MV-4-11 (cell line): ENCODE measurements at regions not wholly inside any gene's neighbourhood (a gene's known extent, or its start where the extent isn't known, plus 50 kb on each side); places are given as distances from the start of the nearest gene placed in this dataset.

Experiments
- DNase-seq: peaks from one replicate; lab custom pipeline; 2025; lab: John Stamatoyannopoulos, UW

DNA sequence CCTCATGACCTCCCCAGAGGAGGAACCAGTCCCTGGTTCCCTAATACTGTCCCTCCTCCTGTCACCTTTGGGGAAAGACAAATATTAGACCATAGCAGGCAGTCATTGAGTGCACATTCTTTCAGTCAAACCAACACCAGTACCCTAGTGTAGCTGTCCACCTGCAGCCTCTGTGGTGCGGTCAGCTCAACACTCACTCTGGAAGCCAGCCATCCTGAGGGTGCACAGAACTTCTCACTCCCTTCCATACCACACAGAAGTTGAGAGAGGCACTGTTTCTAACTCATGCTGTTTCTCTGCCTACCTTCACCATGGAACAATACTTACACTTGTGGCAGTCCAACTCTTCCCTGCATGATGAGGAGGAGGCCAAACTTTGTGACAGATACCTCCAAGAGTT is 175.6 kb upstream of the FOXN2 start:
- DNase-seq, result no peak

DNA sequence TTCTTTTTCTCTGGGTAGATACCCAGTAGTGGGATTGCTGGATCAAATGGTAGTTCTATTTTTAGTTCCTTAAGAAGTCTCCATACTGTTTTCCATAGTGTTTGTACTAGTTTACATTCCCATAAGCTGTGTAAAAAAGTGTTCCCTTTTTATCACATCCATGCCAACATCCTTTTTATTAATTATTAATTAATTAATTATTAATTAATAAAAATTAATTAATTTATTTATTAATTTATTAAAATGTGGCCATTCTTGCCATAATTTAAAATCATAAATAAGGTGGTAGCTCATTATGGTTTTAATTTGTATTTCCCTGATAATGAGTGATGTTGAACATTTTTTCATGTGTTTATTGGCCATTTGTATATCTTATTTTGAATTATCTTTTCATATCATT is 173.9 kb upstream of the FOXN2 start:
- DNase-seq, result no peak

DNA sequence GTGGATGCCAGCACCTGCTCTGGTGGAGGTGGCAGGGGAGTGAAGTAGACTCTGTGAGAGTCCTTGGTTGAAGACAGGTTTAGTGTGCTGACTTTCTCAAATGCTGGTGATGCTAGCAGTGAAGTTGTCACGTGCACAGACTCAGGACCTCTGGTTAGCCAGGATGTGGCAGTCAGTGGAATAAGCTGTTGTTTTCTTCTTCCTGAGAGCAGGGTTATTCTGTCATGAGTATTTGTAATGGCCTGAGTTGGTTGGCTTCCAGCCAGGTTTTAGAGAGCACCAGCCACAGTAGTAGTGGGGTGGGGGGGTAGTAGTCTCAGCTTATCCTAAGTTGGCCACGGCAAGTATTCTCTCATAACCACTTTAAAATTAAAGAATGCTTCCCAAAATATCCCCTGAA is 169.7 kb upstream of the FOXN2 start:
- DNase-seq, result no peak

DNA sequence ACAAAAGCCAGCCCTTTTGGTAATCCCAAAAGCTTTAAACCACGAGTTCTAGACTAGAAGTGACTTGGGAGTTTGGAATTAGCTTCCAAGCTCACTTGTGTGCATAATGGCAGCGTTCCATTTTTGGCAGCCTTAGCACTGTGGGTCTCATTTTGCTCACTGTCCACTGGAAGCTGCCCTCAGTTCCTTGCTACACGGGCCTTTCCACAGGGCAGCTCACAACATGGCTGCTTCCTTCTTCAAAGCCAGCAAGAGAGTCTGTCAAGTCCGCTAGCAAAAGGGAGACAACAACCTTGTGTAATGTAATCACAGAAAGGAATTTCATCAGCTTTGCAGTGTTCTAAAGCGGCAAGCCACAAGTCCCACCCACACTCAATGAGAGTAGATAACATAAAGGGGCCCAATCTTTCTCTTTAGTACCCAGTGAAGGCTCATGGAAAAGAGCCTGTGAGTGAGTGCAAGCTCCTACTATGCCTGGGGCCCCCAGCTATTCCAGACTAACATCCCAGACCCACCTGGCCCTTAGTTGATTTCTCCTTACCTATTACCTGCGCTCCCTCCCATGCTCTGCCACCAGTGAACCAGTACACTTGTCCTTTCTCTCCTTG is 168.5 kb upstream of the FOXN2 start:
- peak; percentile 86 for DNase-seq

DNA sequence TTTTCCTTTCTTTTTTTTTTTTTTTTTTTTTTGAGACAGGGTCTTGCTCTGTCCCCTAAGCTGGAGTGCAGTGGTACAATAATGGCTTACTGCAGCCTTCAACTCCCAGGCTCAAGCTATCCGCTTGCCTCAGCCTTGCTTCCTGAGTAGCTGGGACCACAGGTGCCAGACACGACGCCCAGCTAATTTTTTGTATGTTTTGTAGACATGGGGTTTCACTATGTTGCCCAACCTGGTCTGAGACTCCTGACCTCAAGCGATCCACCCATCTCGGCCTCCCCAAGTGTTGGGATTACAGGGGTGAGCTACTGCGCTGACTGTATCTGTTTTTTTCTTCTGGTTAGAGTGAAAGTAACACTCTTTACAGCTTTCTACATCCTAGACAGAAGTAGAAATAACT is 167.9 kb upstream of the FOXN2 start:
- DNase-seq, result peak; percentile 55

DNA sequence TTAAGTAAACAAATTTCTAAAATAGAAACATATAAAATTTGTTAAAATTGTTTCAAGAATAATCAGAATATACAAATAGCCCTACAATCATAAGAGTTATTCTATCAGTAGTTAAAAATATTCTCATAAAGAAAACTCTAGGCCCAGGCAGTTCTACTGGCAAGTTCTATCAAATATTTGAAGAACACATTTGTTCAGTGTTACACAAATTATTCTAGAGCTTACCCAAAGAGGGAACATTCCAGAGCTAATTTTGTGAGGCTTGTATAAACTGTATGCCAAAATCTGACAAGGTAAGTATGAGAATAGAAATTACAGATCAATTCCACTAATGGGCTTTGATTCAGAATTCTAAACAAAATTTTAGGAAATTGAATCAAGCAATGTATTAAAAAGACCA is 166.8 kb upstream of the FOXN2 start:
- no peak for DNase-seq

DNA sequence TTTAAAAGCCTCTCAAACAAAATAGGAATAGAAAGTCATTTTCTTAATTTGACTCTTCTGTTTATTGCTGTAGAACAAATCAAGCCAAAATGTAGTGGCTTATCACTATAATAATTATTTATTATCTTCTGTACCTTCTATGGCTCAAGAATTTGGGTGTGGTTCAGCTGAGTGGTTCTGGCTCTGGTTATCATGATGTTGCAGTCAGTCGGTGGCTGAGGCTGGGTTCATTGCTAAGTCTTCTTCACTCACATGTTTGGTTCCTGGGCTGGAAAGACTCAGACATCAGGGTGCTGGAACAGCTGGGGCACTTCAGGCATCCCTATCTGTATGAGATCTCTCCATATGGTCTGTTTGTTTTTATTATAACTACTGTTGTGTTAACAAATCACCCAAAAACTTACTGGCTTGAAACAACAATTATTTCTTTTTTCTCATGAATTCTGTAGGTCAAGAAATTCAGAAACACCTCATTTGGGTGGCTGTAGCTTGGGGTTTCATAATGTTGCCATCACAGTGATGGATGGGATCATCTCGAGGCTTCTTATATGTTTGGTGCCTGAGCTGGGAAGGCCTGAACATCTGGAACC is 165.5 kb upstream of the FOXN2 start:
- DNase-seq, result no peak

DNA sequence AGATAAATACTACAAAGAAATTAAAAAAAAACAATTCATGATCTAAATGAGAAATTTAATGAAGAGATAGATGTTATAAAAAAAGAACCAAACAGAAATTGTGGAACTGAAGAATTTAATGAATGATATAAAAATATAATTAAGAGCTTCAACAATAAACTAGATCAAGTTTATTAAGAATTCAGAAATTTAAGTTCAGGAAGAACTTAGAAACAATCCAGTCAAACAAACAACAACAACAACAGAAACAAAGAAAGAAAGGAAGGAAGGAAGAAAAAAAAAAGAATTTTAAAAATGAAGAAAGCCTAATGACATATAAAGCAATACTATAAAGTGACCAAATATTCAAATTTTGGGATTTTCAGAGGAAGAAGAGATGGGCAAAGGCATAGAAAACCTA is 157.3 kb upstream of the FOXN2 start:
- DNase-seq, result no peak

DNA sequence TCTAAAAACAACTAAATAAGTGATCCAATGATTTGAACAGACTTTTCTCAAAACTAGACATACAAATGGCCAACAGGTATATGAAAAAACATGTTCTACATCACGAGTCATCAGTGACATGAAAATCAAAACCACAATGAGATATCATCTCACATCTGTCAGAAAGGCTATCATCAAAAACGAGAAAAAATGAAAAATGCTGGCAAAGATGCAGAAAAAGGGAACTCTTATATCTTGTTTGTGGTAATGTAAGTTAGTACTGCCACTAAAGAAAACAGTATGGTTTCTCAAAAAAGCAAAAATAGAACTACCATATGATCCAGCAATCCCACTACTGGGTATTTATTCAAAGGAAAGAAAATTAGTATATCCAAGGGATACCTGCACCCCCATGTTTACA is 152.9 kb upstream of the FOXN2 start:
- peak; percentile 11 for DNase-seq

DNA sequence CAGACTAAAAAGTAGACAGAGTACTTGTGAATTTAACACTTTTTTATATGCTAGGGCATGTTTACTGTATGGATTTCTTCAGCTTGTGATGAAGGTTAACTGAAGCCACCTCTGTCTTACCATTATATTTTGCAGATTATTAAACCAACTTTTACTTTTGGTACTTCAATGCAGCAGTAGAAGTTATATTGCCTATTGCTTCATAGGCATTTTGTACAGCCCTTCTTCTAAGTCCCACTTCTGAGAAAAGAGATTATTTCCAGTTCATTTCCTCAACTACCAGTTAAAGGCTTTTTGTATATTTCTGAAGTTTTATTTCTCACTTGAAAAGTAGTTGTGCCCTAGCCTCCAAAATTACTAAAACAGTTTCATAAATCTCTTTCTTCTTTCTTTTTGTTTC is 151.7 kb upstream of the FOXN2 start:
- DNase-seq, result peak; percentile 46

DNA sequence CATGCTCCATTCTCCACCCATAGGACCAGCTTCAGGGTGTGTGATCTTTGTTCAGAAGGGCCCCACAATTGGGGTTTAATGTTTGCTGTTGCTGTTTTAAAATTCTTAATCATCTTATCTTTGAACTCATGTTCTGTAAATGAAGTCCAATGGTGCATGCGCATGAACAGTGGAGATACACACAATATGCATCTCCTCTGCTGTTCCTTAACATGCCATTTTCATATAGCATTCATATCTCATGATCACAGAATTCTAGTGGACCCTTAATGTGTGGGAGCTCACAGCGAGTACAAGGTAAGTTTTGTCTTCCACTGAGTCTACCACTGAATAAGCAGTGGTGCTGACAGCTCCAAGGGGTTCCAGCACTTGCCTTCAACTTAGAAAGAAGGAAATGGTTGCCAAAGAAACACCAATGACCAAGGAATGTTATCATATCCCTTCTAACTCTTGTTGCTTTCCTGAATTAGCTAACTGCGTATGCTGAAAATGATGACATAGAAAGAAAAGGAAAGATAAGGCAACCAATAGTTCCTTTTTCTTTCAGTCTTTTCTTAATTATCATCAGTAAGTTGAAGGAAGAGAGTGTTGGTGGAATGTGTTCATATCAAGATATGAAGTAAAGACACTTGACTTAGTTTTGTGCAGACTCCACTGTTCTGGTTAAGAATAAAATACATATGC is 149.3 kb upstream of the FOXN2 start:
- DNase-seq, result peak; percentile 8

DNA sequence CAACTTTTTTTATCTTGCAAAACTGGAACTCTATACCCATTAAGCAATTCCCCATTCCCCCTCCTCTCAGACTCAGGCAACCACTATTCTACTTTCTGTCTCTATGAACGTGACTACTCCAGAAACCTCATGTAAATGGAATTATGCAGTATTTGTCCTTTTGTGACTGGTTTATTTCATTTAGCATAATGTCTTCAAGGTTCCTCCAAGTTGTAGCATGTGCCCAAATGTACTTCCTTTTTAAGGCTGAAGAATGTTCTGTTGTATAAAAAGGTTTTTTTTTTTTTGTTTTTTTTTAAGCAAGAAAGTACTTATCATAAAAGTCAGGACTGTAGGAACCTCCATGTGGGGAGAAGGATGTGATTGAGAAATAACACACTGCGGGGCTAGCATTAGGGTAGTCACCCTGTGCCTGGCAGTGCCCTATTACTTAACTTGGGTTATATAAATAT is 145.3 kb upstream of the FOXN2 start:
- peak; percentile 85 for DNase-seq

DNA sequence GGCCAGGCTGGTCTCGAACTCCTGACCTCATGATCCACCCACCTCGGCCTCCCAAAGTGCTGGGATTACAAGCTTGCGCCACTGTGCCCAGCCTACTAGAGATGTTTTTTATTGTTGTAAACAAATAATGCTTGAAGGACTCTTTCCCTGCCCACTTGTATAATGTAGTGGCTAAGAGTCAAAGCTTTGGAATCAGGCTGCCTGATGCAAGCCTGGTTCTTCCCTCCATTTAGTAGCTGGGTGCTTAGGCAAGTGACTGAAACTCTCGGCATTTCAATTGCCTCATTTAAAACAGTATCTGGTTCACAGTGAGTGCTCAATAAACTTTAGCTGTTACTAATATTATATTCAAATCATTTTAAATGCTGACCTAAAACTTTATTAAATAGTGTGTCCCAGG is 144.2 kb upstream of the FOXN2 start:
- no peak for DNase-seq

DNA sequence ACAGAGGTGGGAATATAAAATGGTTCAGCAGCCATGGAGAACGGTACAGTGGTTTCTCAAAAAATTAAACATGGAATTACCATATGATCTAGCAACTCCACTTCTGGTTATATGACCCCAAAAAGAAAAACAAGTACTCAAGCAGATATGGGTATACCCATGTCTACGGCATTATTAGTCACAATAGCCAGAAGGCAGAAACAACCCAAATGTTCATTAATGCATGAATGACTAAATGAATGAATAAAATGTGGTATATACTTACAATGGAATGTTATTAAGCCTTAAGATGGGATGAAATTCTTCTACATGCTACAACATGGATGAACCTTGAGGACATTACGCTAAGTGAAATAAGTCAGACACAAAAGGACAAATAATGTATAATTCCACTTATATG is 141.3 kb upstream of the FOXN2 start:
- no peak for DNase-seq

DNA sequence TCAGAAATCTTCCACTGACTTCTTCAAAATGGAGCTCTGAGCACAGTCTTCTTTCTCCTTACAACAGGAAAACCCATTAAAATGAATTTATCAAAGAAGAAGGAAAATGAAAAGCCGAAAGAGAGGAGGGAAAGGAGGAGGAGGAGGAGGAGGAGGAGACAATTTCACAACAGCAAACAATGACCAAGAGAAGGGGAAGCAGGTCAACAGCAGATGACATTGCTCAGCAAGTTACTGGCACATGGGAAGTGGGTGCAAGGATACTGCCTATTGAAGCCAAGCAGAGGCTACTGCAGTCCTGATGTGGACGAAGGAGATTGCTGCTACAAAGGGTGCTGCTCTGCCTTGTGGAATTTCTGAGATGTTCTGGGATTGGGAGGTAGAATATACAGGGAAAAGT is 140.0 kb upstream of the FOXN2 start:
- peak; percentile 73 for DNase-seq

DNA sequence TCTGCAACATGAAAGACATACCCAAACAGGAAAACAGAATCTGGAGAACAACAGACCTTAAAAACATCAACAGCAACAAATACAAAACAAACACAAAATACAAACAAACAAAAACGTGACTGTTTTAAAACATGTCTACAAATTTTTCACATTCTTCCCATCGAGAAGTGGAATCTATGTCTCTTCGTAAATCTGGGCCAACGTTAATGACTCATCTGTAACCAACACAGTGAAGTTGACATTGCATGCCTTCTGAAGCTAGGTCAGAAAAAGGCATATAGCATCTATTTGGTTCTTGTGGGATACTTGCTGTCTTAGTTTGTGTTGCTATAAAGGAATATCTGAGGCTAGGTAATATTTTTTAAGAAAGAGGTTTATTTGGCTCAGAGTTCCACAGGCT is 139.2 kb upstream of the FOXN2 start:
- no peak for DNase-seq

DNA sequence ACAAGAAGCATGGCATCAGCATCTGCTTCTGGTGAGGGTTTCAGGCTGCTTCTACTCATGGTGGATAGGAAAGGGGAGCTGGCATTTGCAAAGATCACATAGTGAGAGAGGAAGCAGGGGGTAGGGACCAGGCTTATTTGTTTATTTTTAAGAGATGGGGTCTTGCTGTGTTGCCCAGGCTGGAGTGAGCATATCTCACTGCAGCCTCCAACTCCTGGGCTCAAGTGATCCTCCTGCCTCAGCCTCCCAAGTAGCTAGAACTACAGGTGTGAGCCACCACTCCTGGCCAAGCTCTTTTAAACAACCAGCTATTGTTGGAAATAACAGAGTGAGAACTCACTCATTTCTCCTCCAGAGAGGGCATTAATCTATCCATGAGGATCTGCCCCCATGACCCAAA is 138.8 kb upstream of the FOXN2 start:
- DNase-seq, result no peak

DNA sequence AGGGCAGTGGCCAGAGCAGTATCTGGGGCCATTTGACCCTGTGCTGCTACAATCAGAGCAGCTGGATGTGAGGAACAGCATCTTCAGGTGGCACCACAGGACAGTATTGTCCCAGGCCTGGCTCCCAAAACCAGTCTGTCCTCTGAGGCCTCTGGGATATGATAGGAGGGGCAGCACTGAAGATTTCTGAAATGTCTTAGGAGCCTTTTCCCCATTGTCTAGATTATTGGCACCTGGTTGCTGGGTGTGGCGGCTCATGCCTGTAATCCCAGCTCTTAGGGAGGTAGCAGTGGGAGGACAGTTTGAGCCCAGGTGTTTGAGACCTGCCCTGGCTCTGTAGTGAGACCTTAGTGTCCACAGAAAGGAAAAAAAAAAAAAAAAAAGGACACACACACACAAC is 137.6 kb upstream of the FOXN2 start:
- DNase-seq, result no peak

DNA sequence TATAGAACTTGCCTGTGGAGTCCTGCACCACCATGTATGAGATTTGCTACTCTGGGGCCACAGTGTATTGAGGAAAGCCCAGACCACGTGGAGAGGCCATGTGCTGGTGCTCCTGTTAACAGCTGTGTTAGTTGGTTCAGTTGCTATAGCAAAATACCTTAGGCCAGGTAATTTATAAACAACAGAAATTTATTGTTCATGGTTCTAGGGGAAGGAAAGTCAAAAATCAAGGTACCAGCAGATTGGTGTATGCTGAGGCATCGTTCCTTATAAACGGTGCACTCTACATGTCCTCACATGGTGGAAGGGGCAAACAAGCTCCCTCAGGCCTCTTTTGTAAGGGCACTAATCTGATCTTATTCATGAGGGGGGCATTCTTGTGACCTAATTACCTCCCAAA is 135.9 kb upstream of the FOXN2 start:
- DNase-seq, result no peak

DNA sequence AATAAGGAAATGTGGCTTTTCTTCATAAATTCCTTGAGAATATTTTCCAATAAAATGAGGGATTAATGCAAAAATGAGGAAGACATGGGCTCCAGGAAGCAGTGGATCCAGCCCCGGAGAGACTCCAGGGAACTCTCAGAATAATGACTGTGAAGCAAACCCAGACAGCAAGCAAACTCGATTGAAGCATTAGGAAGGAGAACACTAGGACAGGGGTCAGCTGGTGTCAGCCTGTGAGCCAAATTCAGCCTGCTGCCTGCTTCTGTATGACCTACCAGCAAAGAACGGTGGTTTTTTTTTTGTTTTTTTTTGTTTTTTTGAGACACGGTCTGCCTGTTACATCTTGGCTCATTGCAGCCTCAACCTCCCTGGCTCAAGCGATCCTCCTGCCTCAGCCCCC is 133.9 kb upstream of the FOXN2 start:
- DNase-seq, result no peak

DNA sequence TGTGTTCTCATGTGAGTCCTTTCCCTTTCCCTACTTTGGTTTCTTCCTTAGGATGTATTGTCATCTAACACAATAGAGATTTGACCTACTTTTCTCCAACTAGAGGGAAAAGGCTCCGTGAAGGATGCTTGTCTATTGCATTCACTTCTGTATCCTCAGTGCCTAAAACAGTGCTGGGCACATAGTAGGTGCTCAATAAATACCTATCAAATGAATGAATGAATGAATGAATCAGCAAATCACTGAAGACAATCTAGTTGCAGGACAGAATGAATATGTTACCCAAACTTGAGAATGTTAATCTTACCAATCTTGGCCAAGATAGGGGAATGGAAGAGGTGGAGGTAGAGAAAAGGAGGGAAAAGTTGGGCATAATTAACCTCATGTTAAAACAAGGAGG is 131.2 kb upstream of the FOXN2 start:
- no peak for DNase-seq

DNA sequence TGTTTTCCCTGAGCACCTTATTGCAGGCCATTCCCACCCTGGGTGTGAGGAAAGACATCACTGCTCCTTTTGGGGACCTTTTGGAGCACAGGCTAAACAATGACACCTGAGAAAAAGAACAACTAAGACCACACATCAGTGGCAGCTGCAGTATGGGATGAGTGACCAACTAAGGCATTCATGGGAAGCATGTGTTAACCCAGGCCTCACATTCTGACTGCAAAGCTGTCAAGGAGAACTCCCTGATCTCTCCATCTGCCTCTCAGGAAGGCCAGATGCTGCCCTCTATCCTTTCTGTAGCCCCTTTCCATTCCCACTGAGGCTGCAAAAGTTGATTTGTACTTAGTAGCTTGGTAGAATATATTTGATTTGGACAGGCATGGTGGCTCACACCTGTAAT is 130.5 kb upstream of the FOXN2 start:
- no peak for DNase-seq

DNA sequence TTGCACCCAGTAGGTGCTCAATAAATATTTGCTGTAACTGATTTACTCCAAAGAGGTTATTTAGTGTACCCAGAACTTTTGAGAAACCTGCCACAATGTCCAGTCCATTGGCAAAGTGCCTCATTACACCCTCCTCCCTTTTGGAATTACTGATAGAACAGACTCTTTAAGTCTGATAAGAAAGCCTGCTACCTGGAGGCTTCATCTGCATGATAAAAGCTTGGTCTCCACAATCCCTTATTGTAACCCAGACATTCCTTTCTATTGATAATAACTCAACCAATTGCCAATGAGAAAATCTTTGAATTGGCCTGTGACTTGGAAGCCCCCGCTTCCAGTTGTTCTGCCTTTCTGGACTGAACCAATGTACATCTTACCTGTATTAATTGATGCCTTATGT is 127.0 kb upstream of the FOXN2 start:
- no peak for DNase-seq
